Transverse colon (tissue), 4 donors: ENCODE measurements at regions not wholly inside any gene's neighbourhood (a gene's known extent, or its start where the extent isn't known, plus 50 kb on each side); places are given as distances from the start of the nearest gene placed in this dataset.

ENCODE experiments used
- CTCF ChIP-seq, 5 experiments: fragments of 200-600 bp in 3 of 5; fragments of 450-650 bp in 2 of 5; sonication (generic) in 3 of 5; IDR thresholded peaks; 1 replicate in 2 of 5; 2 replicates in 3 of 5; pipeline ENCODE4 v1.5.1; 2016 to 2017; ENCODE audit warnings: antibody characterized with exemption in 5 of 5, inconsistent platforms in 3 of 5, mild to moderate bottlenecking in 2 of 5, moderate library complexity in 1 of 5
- POLR2AphosphoS5 ChIP-seq, 3 donors: sonication (generic); formaldehyde crosslinking; IDR thresholded peaks; one replicate each; pipeline ENCODE4 v1.6.1; 2016; ENCODE audit warnings: antibody characterized with exemption in 3 of 3

GRCh38 chr2:56707650-56708049 is 523.9 kb downstream of the CCDC85A start:
- TF ChIP-seq CTCF (IDR thresholded peaks at IDR 0.05): no peak
- TF ChIP-seq POLR2AphosphoS5 (IDR thresholded peaks at IDR 0.05): no peak
